Frontal cortex (tissue), 3 donors: ENCODE measurements at regions not wholly inside any gene's neighbourhood (a gene's known extent, or its start where the extent isn't known, plus 50 kb on each side); places are given as distances from the start of the nearest gene placed in this dataset.
"Not testable (repeated sequence)": the region's sequence is repeated elsewhere in the genome, so short reads cannot be mapped to it uniquely, and the experiment has no call there.

Experiments used
- DNase-seq, 2 donors: peaks; one replicate each; pipeline ENCODE4 v3.0.0; 2012; ENCODE audit warnings: low spot score in 2 of 2
- FAIRE-seq: peaks from 2 replicates; lab custom pipeline; 2012; peaks lifted over from hg19 to GRCh38; lab: Jason Lieb, UNC
- donor health status: control.
- donor health status: control.
- donor health status: control.

DNA sequence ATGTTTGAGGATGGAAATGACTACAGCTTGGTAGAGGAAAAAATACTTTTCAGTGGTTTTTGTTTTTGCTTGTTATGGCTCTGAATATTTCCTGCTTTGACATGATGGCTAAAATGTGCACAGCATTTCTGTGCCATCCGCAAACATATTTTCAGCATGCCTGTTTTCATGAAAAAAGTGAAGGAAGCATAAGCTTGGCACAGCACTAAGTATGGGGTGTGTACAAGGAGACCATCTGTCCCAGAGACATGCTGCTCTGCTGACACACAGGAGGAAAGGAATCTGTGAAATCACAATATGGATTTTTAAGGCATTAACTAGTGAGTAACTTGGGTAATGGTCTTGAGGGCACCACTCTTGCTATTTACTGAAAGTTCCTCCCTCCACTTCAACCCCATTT is 595.5 kb downstream of the RWDD3 start:
- no peak for FAIRE-seq
- DNase-seq = no peak

DNA sequence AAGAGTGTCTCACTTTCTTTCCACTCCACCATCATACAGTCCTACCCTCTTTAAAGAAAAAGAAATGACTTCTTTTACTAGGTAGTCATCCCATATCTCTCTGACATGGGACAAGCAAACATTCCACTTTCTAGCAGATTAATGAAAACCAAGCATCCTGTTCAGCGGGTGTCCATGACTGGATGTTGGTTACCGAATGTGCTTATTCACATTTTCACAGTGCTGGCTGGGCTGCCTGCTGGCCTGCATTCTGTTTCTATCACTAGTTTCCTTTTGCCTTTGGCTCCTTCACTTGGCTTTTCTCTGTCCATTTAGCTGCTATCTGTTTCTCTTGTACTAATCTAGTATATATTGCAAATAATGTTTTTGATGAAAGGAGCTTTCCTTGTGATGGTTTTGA is 598.4 kb downstream of the RWDD3 start:
- no peak for FAIRE-seq
- DNase-seq = no peak

DNA sequence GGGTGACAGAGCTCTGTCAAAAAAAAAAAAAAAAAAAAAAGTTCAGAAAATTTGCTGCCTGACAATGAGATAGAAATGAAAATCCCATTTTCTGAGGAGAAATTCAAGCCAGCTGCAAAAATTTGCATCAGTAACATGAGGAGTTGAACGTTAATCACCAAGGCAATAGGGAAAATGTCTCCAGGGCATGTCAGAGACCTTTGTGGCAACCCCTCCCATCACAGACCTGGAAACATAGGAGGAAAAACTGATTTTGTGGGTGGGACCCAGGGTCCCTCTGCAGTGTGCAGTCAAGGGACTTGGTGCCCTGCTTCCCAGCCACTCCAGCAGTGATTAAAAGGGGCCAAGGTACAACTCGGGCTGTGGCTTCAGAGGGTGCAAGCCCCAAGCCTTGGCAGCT is 615.4 kb downstream of the RWDD3 start:
- DNase-seq (no peak), FAIRE-seq (no peak)

DNA sequence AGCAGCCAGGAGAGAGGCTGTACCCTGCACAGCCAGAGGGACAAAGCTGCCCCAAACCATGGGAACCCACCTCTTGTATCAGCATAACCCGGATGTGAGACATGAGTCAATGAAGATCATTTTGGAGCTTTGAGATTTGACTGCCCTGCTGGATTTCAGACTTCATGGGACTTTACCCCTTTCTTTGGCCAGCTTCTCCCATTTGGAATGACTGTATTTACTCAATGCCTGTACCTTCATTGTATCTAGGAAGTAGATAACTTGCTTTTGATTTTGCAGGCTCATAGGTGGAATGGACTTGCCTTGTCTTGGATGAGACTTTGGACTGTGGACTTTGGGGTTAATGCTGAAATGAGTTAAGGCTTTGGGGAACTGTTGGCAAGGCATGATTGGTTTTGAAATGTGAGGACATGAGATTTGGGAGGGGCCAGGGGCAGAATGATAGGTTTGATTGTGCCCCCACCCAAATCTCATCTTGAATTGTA is 616.2 kb downstream of the RWDD3 start:
- FAIRE-seq = no peak
- DNase-seq = no peak

DNA sequence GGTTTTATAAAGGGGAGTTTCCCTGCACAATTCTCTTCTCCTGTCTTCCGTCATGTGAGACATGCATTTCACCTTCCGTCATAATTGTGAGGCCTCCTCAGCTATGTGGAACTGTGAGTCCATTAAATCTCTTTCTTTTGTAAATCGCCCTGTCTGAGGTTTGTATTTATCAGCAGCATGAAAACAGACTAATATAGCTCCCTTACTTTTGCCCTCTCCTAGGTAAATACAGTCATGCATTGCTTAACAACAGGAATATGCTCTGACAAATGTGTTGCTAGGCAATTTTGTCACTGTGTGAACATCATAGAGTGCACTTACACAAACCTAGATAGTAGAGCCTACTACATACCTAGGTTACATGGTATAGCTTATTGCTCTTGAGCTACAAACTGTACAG is 616.8 kb downstream of the RWDD3 start:
- DNase-seq = no peak

DNA sequence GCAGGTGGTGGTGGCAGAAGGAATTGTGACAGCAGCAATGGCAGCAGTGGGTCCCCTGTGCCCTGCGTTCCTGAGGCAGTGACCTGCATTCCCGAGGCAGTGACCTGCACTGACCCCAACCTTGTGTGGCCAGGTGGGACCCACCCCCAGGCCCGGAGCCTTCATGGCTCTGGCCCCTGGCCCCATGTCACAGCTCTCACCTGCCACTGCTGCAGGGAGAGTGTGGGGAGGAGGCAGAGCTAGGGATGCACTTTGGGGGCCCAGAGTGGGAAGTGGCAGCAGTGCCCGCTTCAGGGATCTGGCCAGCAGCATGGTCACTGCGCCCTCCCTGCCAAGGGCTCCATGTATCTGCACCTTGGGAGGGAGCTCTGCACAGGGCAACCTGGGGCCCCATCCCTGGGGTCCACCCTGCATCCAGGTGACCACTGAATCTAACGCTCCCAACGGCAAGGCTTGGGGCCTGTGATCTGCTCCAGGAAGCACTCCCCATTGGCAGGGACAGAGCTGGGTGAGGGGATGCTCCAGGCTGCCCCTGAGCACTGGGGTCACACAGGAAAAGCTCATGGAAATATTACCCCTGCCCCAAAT is 618.6 kb downstream of the RWDD3 start:
- FAIRE-seq (no peak), DNase-seq (no peak)

More for the DNA sequence above, 616.8 kb downstream of the RWDD3 start:
- no peak for FAIRE-seq

DNA sequence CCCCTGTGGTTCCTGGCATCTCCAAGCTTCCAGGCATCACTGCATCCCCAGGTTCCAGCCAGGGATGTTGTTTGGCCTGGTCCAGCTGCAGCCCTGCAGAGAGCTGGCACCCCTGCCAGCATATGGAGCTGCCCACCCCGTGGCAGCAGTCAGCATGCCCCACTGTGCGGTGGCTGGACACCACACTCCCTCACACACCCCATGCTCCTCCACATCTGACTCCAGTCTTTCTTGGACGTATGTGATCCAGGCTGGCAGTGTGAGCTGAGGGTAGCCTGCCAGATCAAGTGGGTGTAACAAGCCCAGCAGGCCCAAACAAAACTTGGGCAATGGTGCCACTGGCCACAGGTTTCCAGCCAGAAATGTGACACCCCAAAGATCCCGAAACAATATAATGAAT is 620.4 kb downstream of the RWDD3 start:
- DNase-seq = no peak
- FAIRE-seq = no peak

DNA sequence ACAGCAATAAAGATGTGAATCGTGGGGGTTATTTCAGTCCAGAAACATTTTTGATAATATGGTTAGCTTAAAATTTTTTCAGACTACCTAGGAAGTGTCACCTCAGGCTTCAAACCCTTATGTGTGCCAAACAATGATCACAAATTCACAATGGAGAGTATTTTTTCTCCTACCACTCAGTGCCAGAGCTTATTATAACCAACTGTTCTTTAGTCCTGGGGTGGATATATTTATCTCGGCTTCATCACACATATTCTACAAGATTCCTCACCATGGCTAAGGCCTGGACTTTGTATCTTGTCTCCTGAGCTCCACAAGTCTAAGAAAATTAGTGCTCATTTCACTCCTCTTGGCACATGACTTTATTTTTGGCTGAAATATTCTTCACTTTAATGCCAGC is 629.1 kb downstream of the RWDD3 start:
- DNase-seq (no peak), FAIRE-seq (no peak)

DNA sequence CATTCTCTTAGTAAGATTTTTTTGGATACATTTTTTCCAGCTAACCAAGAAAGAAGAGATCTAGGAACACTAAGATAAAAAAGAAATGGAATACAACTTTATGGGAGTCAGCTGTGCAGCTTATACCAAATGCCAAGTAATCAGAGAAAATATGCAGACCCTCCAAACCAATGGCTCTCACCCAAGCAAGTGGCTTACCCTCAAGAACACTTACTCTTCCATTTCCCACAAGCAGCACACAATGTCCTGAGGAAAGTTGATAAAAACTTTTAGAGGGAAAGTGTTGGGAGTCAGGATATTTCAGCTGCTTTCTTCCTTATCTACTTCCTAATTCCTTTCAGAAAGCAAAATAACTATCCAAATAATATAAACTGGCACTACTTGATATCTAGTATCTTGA is 631.8 kb downstream of the RWDD3 start:
- no peak for DNase-seq
- FAIRE-seq = no peak

DNA sequence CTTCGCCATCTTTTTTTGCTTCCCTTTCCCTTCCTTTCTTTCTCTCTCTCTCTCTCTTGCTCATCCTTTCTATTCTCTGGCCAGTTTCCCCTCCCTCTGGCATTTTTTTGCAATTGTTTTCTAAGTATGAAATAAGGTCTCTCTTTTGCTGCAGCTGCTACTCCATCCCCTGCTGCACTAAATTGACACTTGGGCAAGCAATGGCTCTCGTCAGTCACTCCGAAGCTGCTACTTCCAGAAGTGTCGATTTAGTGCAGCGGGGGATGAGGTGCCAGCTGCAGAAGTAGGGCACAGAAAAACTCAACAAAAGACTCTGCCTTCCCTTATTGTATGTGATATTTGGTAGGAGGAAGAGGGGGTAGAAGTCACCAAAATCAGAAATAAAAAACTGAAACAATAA is 642.3 kb downstream of the RWDD3 start:
- FAIRE-seq (no peak), DNase-seq (no peak)

DNA sequence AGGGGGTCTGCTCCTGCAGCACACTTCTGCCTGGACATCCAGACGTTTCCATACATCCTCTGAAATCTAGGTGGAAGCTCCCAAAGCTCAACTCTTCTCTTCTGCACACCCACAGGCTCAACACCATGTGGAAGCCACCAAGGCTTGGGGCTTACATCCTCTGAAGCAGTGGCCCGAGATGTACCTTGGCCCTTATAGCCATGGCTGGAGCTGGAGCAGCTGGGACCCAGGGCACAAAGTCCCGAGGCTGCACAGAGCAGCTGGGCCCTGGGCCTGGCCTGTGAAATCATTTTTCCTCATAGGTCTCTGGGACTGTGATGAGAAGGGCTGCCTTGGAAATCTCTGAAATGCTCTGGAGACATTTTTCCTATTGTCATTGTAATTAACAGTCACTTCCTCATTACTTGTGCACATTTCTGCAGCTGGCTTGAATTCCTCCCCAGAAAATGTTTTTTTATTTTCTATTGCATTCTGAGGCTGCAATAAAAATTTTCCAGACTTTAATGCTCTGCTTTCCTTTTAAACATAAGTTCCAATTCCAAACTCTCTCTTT is 645.6 kb downstream of the RWDD3 start:
- DNase-seq (no peak), FAIRE-seq (no peak)

DNA sequence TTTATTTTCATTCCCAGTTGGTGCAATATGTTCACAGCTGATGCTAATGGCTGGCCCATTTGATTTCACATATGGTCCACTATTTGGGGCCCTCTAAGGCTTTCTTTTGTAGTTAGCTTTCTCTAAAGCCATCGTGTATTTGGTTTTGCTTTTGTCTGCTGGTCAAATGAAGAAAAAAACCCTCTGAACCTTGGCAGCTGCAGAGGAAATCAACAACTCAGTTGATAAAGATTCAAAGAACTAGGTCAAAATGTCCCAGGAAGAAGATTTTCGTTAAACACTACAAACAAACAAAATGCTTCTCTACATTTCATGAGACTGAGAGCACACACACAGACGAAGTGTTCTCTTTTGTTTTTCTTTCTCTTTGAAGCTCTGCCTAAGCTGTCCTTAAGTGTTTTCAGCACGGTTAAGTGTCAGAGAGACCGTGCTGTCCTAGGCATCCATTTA is 655.0 kb downstream of the RWDD3 start:
- FAIRE-seq = no peak
- DNase-seq = no peak

DNA sequence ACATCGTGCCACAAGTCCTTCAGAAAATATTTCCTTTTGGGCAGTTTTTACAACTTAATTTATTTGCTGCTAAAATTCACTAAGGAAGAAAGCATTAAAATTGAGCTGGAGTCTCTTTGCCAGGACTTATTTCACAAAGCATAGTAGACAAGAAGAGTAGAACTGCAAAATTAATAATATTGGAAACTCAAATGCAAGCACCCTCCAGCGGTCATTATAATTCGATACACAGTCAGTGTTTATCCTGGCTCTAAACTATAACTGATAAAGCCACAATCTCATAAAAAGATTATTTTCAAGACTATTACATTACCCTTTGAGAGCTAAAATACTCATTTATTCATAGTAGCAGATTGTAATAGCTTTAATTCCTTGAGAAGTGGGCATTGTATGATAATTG is 655.4 kb downstream of the RWDD3 start:
- DNase-seq = no peak
- FAIRE-seq = no peak

DNA sequence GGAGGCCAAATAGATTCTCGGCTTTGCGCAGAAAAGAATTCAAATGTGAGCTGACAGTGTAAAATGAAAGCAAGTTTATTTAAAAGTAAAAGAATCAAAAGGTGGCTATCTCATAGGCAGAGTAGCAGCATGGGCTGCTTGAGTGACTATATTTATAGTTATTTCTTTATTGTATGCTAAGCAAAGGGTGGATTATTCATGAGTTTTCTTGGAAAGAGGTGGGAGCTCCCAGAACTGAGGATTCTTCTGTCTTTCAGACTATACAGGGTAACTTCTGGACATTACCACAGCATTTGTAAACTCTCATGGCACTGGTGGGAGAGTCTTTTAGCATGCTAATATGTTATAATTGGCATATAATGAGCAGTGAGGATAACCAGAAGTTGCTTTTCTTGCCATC is 659.9 kb downstream of the RWDD3 start:
- DNase-seq (no peak), FAIRE-seq (no peak)

DNA sequence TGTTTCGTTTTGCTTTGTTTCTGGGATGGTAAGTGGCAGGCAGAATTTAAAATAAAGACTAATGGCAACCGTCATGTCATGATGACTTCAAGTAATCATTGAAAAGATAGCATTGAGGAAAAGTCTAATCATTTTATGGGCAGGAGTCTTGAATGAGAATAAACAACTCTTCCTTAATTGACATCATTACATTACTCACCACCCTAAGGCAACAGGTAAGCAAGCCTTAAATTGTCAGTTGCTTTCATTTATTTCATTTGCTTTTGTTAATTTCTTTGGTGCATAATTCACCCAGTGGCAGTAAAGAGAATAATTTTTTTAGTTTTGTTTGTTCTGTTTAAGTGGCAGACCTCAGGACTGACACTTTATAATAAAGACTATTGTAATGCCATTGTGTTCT is 669.0 kb downstream of the RWDD3 start:
- DNase-seq (no peak), FAIRE-seq (no peak)

DNA sequence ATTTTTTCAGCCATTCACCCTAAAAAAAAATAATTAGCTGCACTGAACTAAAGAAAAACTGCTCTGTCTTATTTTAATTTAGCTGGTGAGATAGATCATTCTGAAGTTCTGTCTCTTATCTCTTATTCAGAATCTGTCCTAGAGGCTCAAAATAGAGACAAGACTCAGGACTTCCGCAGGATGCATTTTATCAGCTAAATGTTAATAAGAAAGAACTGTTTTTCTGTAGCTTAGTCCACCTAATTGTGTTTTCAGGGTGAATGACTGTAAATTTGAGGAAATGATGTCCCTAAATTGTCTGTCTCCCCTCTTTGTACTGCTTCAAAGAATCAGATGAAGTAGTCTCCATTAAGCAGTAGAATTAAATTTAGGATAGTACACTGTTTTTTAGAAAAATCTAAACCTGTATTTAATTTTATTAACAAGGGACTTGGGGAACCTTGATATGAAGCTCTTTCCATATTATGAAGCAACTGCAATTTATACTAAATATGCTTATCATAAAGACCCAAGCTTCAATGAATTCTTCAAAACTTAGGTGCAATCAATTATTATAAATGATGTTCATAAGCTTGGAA is 671.9 kb downstream of the RWDD3 start:
- no peak for FAIRE-seq
- no peak for DNase-seq

DNA sequence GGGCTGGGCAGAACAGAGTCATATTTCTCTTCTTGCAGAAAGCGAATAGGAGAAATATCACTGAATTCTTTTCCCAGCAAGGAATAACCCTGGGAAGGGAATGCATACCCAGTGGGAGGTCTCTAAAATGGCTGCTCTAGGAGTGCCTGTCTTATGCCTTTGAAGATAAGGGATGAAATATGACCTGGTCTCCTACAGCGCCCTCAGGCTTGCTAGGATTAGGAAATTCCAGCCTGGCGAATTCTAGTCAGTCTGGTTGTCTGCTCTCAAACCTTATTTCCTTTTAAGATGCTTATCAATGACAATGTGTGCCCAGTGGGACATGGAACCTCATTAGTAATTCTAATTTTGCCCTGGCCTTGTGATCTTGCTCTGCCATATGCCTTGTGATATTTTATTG is 677.7 kb downstream of the RWDD3 start:
- not testable (repeated sequence) for FAIRE-seq, DNase-seq

DNA sequence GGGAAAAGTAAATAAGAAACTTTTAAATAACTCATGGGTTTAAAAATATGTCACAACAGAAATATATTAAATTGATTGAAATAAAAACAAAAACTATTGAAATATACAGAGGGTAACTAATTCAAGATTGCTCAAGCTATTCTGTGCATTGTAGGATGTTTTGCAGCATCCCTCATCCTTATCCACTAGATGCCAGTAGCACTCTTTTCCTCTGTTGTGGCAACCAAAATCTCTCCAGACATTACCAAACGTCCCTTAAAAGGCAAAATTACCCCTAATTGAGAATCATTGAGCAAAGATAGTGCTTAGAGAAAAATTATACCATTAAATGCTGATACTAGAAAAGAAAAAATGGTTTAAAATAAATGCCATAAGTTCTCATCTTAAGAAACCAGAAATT is 682.6 kb downstream of the RWDD3 start:
- FAIRE-seq = no peak
- no peak for DNase-seq

DNA sequence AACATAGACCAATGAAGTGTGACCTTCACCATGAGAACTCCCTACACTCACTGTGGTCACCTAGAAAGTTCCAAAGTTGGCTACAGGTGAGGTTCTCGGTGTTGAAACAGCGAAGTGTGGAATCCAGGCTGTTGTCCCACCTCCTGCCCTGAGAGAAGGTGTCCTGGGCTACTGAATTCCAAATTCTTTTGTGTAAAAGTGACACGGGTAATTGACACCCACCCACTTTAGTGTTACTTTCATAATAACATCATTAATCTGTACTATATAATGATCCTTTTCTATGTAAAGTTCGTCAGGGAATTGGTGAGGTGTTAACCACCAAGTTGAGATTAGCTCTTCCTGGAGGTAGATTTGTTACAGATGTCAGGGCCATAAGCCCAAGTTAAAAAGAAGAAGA is 690.7 kb downstream of the RWDD3 start:
- DNase-seq = no peak
- FAIRE-seq = no peak

DNA sequence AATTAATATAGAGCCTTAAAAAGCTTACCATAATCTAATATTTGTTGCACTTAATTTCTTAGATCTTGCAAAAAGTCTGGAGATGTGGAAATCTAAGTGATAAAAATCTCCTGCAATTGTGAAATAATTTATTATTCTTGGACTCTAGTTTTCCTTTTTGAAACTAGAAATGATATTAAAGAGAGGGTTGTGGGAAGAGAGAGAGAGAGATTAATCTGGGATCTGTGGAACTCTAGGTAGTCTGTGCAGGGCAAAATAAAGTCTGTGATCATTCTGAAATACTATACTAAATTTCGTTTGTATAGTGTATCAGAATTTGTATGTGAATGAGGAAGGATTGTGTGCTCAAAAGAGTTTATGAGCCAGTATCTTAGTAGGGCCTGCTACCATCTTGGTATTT is 692.3 kb downstream of the RWDD3 start:
- no peak for FAIRE-seq

DNA sequence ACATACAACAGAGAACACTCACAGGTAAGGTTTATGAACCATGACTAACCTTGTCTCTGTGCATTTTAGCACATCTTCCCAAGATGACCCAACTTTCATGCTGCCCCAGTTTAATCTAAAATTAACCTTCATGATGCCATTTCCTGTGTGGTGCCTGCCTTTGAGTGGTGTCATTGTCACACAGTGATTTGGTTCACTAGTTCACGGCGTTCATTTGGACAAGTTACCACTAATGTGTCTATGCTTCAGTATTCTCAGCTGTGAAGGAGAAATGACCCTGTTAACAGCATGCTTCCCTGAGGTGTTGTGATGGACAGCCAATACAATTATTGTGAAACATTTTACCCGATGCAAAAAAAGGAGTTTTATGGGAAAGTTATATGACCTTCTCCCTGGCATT is 693.1 kb downstream of the RWDD3 start:
- FAIRE-seq (no peak), DNase-seq (no peak)

More for the DNA sequence above, 692.3 kb downstream of the RWDD3 start:
- no peak for DNase-seq

DNA sequence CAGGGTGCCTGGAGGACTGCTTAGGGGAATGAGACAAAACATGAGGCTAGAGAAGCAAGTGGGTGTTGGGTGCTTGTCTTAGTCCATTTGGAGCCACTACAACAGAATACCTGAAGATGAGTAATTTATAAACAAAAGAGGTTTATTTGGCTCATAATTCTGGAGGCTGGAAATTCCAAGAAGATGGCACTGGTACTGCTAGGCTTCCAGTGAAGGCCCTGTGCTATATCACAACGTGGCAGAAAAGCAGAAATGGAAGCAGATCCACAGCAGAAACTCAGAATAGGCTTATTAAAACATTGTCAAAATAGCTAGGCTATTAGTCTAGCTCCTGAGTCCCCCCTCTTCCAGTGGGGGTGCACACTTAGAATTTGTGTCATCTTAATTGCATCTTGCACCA is 701.7 kb downstream of the RWDD3 start:
- DNase-seq (no peak), FAIRE-seq (no peak)
